NCI-H2196 treated with DMSO at 0.1 percent for 48 hours (cell line): ENCODE measurements at regions not wholly inside any gene's neighbourhood (a gene's known extent, or its start where the extent isn't known, plus 50 kb on each side); places are given as distances from the start of the nearest gene placed in this dataset.

Source experiments
- DNase-seq: peaks from one replicate; lab custom pipeline; 2025; ENCODE audit not compliant: unreplicated experiment; lab: John Stamatoyannopoulos, UW

DNA sequence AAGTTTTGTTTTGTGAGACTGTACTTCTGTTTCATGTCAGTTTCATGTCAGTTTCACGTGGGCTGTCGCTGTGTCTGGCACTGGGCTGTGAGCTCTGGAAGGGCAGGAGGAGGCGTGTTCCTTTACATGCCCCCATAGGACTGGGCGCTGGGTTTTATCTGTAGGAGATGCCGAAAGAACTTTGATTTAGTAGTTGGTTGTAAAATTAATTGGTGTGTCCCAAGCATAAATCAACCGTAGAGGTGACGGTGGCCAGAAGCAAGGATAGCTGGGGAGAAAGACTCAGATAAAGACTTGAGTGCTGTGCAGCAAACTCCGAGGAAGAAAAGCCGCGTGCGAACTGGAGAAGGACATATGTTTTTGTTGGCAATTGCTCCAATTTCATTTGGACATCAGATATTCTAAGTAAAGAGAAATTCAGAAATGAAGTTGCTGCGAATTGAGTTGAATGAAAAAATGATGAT is 182.5 kb downstream of the VRK1 start:
- DNase-seq: no peak

DNA sequence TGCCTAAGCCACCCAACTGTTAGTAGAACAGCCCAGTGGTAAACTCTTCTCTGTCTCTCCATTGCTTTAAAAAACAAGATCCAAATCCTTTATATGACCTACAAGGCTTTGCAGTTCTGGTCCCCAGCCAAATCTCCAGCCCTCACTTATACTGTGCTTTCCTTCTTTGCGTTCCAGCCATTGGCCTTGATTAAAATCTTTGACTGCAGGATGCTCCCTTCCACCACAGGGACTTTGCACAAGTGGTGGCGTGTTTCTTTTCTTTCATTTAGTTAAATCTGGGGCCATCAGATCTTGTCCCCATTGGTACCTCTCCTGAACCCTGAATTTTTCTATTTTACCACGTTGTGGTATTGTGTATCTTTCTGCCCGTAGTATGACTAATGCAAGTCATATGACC is 183.7 kb downstream of the VRK1 start:
- no peak for DNase-seq

DNA sequence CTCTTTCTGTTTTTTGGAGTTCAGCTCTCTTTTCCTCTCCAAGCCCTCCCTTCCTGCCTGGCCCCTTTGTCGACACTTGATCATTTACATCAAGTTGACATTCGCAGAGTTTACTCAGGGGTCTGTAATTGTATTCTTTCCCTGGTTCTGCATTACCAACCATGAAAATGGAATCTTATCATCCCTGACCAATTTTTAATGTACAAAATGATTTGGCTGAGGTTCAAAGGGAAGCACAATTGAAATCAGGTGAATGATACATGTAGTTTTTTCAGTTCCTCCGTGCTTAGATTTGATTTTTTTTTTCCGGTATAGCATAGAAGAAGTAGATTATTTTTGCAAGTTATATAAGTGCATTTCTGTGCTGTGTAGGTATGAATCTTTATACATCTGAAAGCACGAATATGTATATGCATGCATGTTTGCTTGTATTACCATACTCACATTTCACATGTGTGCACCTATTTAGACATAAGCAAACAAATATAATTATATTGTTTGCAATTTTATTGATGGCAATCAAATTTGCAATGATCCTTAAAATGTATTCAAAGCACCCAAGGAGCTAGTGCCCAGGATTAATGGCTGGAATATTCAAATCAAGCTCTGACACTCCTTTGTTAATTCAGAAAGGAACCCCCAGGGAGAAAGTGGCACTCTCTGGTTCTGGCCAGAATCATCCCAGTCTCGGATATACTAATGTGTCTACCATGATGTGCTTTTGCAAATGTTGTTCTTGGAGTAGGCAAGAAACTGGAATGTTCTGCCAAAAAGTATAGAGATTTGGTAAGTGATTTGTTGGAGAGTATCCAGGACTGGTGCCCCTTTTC is 189.3 kb downstream of the VRK1 start:
- no peak for DNase-seq

DNA sequence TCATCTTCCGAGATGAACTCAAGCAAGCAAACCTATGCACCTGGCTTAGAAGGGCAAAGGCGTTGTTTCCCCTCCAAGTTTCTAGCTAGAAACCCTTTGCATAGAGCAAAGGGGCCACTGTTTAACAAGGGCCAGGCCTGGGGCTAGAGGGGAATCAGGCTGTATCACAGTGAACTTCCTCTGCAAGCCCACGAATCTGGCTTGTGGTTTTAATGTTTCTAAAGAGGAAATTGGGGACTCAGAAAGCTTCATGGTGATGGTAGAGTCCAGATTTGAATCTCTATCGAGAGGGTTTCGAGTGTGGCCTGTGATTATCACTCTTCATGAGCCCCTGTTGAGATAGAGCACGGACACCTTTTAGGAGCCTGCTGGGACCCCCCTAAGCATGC is 189.9 kb downstream of the VRK1 start:
- DNase-seq: no peak

DNA sequence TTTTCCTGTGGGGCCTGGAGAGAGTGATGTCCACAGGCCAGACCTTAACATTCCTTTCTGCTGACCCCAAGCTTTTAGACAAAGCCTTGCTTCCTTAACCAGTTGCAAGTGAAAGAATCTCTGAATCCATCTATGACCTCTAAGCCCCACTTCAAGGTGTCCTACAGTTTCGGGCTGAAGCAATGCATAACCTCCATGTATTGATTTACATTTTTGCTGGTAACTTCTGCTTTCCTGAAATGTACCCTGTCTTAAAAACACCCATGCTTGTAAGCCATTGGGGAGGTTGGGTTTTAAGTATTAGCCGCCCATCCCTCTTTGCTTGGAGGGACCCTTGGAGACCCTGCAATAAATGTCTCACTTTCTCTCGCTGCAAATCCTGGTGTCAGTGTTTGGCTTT is 190.6 kb downstream of the VRK1 start:
- no peak for DNase-seq

DNA sequence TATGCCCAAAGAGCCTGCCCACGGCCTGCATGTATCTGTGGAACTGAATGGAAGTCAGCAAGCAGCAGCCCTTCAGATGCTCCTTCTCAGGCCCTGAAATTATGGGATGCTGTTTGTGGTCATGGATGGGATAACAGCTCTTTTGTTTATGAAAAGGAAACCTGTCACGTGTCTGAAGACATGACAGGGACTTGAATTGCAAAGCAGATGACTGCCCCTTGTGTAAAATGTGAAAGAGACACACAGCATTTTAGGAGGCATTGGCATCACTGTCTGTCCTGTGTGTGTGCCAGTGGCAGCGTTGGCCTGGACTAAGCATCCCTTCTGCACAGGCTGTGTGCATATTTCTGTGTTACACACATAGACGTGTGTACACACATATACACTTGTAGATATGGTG is 192.1 kb downstream of the VRK1 start:
- DNase-seq: no peak

DNA sequence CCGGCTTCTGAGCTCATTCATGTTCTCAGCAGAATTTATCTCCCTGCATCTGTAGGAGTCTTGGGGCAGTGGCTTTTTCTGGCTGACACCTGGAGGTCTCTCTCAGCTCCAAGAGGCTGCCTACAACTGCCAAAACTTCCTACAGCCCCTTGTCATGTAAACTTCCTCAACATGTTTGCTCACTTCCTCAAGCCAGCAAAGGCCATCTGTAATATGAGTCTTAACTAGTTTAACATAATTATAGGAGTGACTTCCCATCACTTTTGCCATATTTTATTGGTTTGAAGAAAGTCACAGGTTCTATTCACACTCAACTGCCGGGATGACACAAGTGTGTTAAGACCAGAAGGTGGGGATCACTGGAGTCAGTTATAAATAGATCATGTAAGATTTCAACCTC is 194.0 kb downstream of the VRK1 start:
- DNase-seq: no peak

DNA sequence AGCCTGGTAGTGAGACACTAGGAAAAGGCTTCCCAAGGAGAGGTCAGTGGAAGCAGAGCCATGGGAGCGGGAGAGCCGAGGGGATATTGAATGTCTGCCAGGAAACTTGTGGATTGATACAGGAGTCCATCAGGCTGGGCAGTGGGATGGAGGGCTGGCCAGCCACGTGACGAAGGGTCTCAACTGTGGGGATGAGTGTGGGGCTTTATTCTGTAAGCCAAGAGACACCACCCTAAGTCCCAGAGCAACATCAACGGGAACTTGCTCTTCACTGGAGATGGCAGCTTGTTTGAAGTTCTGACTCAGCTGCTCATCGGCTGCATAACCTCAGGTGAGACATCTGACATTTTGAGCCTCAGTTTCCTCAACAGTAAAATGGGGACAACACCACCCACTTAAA is 197.8 kb downstream of the VRK1 start:
- DNase-seq: no peak

DNA sequence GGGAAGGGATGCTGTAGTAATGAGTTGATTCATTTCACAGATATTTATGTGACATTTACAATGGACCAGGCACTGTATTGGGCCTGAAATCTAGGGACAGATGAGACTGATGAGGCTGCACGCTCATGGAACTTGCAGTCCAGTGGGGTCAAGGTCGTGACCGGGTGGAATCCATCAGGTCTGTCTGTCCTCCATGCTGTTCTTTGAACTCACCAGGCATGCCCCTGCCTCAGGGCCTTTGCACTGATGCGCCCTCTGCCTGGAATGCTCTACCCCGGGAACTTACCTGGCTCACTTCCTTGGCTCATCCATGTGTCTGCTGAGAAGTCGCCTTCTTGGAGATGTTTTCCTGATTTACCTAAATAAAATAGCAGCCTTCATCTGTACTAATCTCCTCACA is 200.1 kb downstream of the VRK1 start:
- DNase-seq: no peak

DNA sequence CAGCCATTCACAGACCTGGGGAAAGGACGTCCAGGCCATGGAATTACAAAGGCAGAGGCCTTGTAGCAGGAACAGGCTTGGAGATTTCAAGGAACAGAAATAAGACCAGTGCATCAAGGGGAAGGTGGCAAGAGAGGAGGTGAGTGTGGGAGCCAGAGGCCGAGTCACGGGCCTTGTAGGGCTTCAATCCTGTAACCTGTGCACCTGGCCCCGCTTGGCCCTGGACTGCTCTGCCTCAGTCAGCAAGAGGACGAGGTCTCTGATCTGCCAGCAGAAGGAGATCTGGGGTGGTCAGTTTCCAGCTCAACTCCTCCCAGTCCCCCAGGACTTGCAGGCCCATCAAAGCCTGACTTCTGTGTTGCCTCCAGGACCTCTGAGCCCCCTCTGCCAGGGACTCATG is 200.8 kb downstream of the VRK1 start:
- no peak for DNase-seq

DNA sequence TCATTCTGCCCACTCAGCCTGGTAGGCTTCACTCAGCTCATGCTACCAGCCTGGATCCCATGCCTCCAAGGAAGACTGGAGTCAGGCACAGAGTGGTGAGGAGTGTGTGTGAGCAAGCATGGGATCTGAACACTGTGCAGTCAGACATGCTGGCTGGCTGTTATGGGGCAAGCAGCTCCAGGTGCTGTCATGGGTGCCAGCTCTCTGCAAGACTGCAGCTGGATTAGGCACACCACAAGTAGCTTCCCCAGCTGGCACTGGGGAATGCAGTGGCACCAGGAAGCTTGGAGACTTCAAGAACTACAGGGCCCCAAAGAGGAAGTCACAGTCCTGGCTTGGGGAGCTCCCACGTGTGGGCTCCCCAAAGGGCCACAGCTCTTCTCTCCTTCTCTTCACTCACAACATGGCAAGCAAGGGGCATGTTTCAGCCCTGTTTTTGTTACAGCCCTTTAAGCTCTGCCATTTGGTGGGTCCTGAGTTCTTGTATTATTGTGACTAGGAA is 202.5 kb downstream of the VRK1 start:
- no peak for DNase-seq

DNA sequence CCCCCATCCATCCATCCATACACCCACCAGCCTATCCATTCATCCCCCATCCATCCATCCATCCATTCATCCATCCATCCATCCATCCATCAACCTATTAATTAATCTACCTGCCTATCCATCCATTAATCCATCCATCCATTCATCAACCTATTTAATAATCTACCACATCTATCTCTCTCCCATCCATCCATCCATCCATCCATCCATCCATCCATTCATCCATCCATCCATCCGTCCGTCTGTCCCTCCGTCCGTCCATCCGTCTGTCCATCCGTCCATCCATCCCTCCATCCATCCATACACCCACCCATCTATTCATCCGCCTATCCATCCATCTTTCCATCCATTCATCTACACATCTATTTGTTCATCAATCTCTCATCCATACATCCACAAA is 205.3 kb downstream of the VRK1 start:
- DNase-seq: no peak

DNA sequence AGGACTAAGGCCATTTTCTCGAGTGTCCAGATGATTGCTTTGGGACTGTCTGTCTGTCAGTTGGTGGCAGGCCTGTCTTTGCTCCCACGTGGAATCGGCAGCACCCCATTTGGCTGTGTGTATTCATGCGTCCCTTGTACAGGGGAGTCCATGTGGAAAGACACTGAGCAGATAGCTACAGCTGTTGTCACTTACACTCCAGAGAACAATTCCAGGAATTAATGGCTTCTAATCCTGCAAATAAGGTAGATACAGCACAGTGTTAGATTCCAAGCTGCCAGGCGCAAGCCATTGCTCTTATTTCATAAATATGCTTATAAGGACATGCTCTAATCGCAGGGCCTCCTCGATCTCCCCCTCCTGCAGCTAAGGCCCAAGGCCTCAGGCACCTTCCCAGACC is 208.8 kb downstream of the VRK1 start:
- DNase-seq: no peak

DNA sequence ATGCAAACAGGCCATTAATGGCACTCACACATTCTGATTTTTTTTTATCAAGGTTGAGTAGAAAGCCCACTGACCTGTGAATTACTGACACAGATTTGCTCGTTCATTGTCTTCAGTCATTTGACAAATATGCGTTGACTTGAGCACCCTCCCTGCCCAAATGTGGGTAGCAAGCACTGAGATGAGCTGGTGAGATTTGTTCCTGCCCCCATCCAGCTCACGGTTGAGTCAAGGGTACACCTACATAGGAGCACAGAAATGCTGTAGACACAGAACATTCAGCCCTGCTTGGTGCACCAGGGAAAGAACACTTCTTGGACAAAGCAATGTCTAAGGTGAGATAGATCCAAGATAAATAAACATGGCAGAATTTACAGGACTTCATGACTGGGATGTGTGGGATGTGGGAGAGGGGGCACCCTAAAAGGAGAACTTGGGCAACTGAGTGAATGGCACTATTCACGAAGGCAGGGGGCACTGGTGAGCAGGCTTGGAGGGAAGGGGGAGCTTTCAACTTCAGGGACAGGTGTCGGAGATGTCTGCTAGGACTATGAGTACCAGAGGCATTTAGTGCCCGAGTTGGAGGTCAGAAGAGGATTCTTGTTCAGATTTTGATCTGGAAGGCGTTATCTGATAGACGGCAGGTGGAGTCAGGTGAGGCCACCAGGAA is 213.4 kb downstream of the VRK1 start:
- no peak for DNase-seq

DNA sequence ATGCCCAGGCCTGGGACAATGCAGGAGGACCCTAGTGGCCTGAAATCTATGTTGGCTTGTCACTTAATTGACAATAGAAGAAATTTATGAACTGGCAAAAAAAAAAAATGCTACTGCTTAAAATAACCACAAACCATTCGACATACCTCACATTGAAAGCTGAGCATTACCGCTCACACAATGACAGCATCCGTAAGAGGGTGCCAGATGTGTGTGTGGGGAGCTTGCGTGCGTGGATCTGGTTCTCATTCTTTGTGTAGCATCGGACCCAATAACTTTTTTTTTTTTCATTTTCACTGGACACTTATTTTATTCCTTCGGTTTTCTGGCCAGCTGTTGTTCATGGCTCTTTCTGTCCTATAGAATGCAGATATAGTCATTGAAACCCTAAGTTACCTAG is 216.7 kb downstream of the VRK1 start:
- DNase-seq: no peak

DNA sequence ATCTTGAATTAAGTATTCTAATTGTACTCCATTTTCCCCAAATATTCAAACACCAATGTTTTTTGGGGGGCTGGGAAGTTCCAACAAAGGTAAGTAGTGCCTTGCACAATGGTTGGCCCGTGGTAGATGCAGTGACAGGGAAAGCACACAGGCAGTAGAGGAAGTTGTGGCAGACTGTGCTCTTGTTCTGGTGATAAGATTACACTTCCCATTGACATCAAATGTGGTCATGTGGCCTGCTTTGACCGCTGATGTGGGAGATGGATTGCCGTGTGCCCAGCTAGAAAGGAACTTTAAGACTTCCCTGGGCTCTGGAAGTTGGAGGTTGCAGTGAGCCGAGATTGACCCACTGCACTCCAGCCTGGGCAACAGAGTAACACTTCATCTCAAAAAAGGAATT is 223.8 kb downstream of the VRK1 start:
- no peak for DNase-seq

DNA sequence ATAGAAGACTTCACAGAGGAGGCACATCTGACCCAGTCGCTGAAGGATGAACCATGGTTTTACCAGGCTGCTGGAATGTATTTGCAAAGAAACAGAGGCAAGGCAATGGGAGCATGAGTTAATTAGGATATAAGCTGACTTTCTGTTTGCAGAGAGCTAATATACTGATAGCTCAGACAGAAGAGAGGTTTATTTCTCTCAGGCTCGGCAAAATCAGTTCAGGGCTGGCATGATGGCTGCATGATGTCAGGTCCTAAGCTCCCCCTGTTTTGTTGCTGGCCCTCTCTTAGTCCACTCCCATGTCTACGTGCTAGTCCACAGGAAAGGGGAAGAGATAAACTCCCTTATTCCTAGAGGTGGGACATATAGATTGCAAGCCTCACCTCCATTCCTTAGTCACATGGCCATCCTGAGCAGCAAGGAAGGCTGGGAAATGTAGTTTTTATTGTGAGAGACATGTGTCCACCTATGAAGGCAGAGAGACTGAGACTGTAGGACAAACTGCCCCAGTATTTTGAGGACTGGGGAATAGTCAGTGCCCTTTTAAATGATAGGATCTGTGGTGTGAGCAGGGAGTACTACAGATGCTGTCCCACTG is 224.5 kb downstream of the VRK1 start:
- DNase-seq: no peak

DNA sequence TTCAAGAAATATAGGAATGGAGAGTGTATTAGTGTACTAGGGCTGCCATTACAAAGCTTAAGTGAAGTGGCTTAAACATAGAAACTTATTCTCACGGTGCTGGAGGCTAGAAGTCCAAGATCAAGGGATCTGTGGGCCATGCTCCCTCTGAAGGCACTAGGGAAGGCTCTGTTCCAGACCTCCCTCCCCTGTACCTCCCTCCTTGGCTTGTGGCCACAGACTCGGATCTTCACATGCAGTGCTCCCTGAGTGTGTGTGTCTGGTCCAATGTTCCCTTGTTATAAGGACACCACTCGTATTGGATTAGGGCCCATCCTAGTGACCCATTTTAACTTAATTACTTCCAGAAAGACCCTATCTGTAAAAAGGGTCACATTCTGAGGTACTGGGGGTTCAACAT is 225.6 kb downstream of the VRK1 start:
- DNase-seq: no peak

DNA sequence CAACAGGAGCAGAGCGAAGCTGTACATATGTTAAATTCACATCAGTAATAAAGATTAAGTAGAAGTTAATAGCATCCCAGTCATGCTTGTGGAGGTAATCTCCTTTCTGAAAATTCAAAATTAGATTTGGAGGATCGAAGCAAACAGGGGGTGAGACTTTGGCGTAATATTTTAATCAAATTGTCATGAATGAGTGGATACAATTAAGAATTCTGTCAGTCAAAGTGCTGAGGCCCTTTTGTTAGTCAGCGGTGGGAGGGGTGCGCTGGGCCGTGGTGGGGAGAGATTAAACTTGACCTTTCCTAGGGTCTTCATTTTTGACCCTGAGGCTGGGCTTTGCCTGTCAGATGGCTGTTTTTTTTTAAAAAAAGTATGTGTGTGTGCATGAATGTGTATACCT is 226.7 kb downstream of the VRK1 start:
- no peak for DNase-seq

DNA sequence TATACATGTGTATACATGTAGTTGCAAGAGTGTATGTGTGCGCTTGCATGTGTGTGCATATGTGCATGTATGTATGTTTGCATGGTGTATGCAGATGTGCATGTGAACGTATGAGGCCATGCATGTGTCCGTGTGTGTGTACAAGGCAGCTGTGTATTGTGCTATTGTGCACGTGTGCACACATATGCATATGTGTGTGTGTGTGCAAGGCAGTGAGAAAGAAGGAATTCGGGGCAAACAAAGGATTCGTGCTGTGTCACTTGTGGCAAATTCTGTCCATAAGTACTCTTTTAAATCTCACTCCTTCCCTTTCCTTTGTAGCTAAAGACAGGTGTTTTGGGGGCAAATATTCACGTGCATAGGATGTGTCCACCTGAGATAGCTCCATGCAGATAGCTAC is 227.1 kb downstream of the VRK1 start:
- DNase-seq: no peak

DNA sequence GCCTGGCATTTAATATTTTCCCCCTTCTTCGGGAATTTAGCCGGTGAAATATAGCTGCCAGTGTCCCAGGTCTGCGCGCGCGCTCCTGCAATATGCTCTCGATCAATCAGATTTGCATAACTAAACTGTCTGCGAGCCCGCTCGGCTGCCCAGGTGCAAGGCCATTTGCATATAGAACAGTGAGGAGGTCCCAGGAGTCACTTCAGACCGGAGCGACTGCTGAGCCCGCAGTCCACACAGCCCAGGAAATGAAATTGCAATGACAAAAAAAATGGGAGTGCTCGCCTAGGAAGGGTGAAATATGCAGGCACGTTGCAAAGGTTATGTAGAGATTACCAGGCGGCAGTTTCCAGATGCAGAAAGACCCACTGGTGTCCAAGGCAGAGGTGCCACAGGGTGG is 228.5 kb downstream of the VRK1 start:
- DNase-seq: no peak
